ENCODE measurements at regions not wholly inside any gene's neighbourhood (a gene's known extent, or its start where the extent isn't known, plus 50 kb on each side); places are given as distances from the start of the nearest gene placed in this dataset.

DNA sequence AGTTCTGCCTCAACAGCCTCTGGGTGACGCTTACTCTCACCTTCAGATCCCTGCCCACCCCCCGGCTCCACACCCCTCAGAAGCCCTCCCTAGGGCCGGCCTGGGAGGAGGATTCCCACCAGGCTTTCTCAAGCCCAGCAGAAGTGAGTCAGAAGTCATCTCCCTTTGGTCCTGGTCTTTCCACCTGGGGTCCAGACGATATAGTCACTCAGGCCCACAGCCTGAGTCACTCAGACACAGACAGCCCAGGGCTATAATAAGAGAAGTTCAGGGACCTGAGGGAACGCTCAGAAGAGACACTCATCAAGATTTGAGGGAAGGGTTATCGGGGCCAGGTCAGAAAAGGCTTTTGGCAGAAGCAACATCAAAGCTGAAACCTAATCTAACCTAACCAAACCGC is 127.1 kb downstream of the SPATA19 start:
- no peak overlapping the region for H2BK120ac ChIP-seq (ENCODE audit: low read depth, low read length)
- no peak overlapping the region for H3K56ac ChIP-seq (ENCODE audit: extremely low read depth, insufficient read depth, low read length)
- no peak overlapping the region for H3K4me2 ChIP-seq (ENCODE audit: low read depth, low read length)
- no peak overlapping the region for H4K91ac ChIP-seq (ENCODE audit: insufficient read depth, low read depth, low read length)
- no peaks in the 10 kb centered on the region for H3K9me1 ChIP-seq (ENCODE audit: insufficient read depth, low read length)
- no peak overlapping the region for H4K8ac ChIP-seq (ENCODE audit: low read depth in 2 of 2, low read length in 2 of 2)
- dilution Hi-C loops (cut with HindIII; ENCODE audit: low sequenced_read_pairs, unreplicated experiment): no loop called here
- H3K9ac ChIP-seq (ENCODE audit: low read depth, low read length): no peak overlapping the region
- no peak for TF ChIP-seq POLR2A (IDR thresholded peaks at IDR 0.05; ENCODE audit: low read depth, low read length)
- TF ChIP-seq CHD1 (IDR thresholded peaks at IDR 0.05; ENCODE audit: low read depth, low read length): no peak
- no peak for TF ChIP-seq FOS (IDR thresholded peaks at IDR 0.05; ENCODE audit: low read depth, low read length)
- TF ChIP-seq, protein P1, sequence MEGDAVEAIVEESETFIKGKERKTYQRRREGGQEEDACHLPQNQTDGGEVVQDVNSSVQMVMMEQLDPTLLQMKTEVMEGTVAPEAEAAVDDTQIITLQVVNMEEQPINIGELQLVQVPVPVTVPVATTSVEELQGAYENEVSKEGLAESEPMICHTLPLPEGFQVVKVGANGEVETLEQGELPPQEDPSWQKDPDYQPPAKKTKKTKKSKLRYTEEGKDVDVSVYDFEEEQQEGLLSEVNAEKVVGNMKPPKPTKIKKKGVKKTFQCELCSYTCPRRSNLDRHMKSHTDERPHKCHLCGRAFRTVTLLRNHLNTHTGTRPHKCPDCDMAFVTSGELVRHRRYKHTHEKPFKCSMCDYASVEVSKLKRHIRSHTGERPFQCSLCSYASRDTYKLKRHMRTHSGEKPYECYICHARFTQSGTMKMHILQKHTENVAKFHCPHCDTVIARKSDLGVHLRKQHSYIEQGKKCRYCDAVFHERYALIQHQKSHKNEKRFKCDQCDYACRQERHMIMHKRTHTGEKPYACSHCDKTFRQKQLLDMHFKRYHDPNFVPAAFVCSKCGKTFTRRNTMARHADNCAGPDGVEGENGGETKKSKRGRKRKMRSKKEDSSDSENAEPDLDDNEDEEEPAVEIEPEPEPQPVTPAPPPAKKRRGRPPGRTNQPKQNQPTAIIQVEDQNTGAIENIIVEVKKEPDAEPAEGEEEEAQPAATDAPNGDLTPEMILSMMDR (conservative IDR thresholded peaks at IDR 0.05; ENCODE audit: low read depth, low read length): no peak
- TF ChIP-seq CEBPB (IDR thresholded peaks at IDR 0.05; ENCODE audit: low read depth, low read length): no peak
- no peak for TF ChIP-seq RFX5 (IDR thresholded peaks at IDR 0.05; ENCODE audit: low read depth, low read length)
- no peak for TF ChIP-seq SMC3 (IDR thresholded peaks at IDR 0.05; ENCODE audit: low read depth, low read length)
- no peak for TF ChIP-seq MXI1 (IDR thresholded peaks at IDR 0.05; ENCODE audit: borderline replicate concordance, low read depth, low read length)
- TF ChIP-seq MAFK (IDR thresholded peaks at IDR 0.05; ENCODE audit: low read depth, low read length): no peak
- no peak for TF ChIP-seq RCOR1 (IDR thresholded peaks at IDR 0.05; ENCODE audit: insufficient replicate concordance, low read length)
- TF ChIP-seq, protein P2, sequence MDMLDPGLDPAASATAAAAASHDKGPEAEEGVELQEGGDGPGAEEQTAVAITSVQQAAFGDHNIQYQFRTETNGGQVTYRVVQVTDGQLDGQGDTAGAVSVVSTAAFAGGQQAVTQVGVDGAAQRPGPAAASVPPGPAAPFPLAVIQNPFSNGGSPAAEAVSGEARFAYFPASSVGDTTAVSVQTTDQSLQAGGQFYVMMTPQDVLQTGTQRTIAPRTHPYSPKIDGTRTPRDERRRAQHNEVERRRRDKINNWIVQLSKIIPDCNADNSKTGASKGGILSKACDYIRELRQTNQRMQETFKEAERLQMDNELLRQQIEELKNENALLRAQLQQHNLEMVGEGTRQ (IDR thresholded peaks at IDR 0.05; ENCODE audit: low read depth, low read length): no peak
- TF ChIP-seq, protein P3, sequence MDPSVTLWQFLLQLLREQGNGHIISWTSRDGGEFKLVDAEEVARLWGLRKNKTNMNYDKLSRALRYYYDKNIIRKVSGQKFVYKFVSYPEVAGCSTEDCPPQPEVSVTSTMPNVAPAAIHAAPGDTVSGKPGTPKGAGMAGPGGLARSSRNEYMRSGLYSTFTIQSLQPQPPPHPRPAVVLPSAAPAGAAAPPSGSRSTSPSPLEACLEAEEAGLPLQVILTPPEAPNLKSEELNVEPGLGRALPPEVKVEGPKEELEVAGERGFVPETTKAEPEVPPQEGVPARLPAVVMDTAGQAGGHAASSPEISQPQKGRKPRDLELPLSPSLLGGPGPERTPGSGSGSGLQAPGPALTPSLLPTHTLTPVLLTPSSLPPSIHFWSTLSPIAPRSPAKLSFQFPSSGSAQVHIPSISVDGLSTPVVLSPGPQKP (IDR thresholded peaks at IDR 0.05; ENCODE audit: borderline replicate concordance, low read depth, low read length): no peak
- no peak for TF ChIP-seq NFE2L2 (IDR thresholded peaks at IDR 0.05; ENCODE audit: low read depth, low read length)
- no peak for TF ChIP-seq MAZ (IDR thresholded peaks at IDR 0.05; ENCODE audit: borderline replicate concordance, low read depth, low read length)
- in situ Hi-C loops (cut with MboI; ENCODE audit: low sequenced_read_pairs): no loop called here
- intact Hi-C loops (cut with micrococcal nuclease): no loop called here
- H3K18ac ChIP-seq (ENCODE audit: low read depth, low read length): no peak overlapping the region
- no peaks in the 10 kb centered on the region for H3K4me1 ChIP-seq (ENCODE audit: control insufficient read depth, insufficient read depth, low read length)
- no peak overlapping the region for H4K5ac ChIP-seq (ENCODE audit: low read depth, low read length)
- no peaks in the 10 kb centered on the region for H3K79me1 ChIP-seq (ENCODE audit: low read depth in 1 of 2, low read length in 2 of 2)
- H3K23ac ChIP-seq (ENCODE audit: low read depth, low read length): no peak overlapping the region
- WGBS, 2 experiments (ENCODE audit: extremely low coverage in 2 of 2, insufficient read length in 1 of 2): no CpG with 5 or more reads among the region's 7 CpGs
- ChIA-PET CTCF (no interaction called here), POLR2A (ENCODE audit: unreplicated experiment) (no interaction called here)
- H3K27me3 ChIP-seq (ENCODE audit: control insufficient read depth, insufficient read depth, low read length): no peaks in the 10 kb centered on the region
- no peak overlapping the region for H3K27ac ChIP-seq (ENCODE audit: insufficient read depth, low read length)
- no peak overlapping the region for H3K4me3 ChIP-seq (ENCODE audit: insufficient read depth, low read depth, low read length)
- no peak overlapping the region for H3K14ac ChIP-seq (replicated peaks; ENCODE audit: low read depth, low read length)
- no peak for DNase-seq
- H3K4ac ChIP-seq (ENCODE audit: low read depth, low read length): no peak overlapping the region
- no peak overlapping the region for H2BK15ac ChIP-seq (ENCODE audit: low read depth, low read length)
- peaks cover 69% of the 10 kb centered on the region for H3K9me3 ChIP-seq (ENCODE audit: control insufficient read depth, insufficient read depth, low read length)
- H2AK9ac ChIP-seq (replicated peaks; ENCODE audit: low read depth, low read length, poor library complexity): no peak overlapping the region
- H3K36me3 ChIP-seq (ENCODE audit: control insufficient read depth, insufficient read depth, low read length): no peaks in the 10 kb centered on the region
- no peak overlapping the region for H2AK5ac ChIP-seq (ENCODE audit: low read depth, low read length)
- no peak overlapping the region for H2BK20ac ChIP-seq (ENCODE audit: low read depth, low read length)
- no peak overlapping the region for H2AFZ ChIP-seq (replicated peaks; ENCODE audit: low read length, poor library complexity)
- no peaks in the 10 kb centered on the region for H4K20me1 ChIP-seq (ENCODE audit: insufficient read depth, low read length)
- BruUV-seq (replicated peaks): no TSS peak
- no peak for ATAC-seq (ENCODE audit: low read depth)
- H2BK5ac ChIP-seq (ENCODE audit: low read depth, low read length, poor library complexity, severe bottlenecking): no peak overlapping the region
